ENCODE measurements at regions not wholly inside any gene's neighbourhood (a gene's known extent, or its start where the extent isn't known, plus 50 kb on each side); places are given as distances from the start of the nearest gene placed in this dataset.
"Not testable (repeated sequence)": the region's sequence is repeated elsewhere in the genome, so short reads cannot be mapped to it uniquely, and the experiment has no call there.

- DNase-seq: no peak
These were observed 161.1 kb downstream of the PHF8 start for GRCh38 chrX:53883196-53883595.

GRCh38 chrX:53882331-53882730 is 161.9 kb downstream of the PHF8 start:
- peak; percentile 25 for DNase-seq

- DNase-seq: not testable (repeated sequence)
These were observed 163.5 kb downstream of the PHF8 start for GRCh38 chrX:53880786-53881185.

GRCh38 chrX:53859890-53860289 is 173.4 kb upstream of the HUWE1 start:
- DNase-seq: no peak

GRCh38 chrX:53831662-53832635 is 145.4 kb upstream of the HUWE1 start:
- DNase-seq: peak; percentile 5

GRCh38 chrX:53824686-53825085 is 138.2 kb upstream of the HUWE1 start:
- DNase-seq: no peak

- not testable (repeated sequence) for DNase-seq
These were observed 131.6 kb upstream of the HUWE1 start for GRCh38 chrX:53818115-53818514.

GRCh38 chrX:53817548-53817947 is 131.0 kb upstream of the HUWE1 start:
- DNase-seq: no peak

- DNase-seq: no peak
These were observed 127.3 kb upstream of the HUWE1 start for GRCh38 chrX:53813670-53814440.

GRCh38 chrX:53798281-53798680 is 111.8 kb upstream of the HUWE1 start:
- no peak for DNase-seq

GRCh38 chrX:53795576-53795975 is 109.1 kb upstream of the HUWE1 start:
- DNase-seq: no peak

GRCh38 chrX:53794181-53794580 is 107.7 kb upstream of the HUWE1 start:
- DNase-seq: no peak

- no peak for DNase-seq
These were observed 82.3 kb upstream of the HUWE1 start for GRCh38 chrX:53768865-53769264.

GRCh38 chrX:53768451-53768850 is 81.9 kb upstream of the HUWE1 start:
- no peak for DNase-seq

- DNase-seq: no peak
These were observed 81.0 kb upstream of the HUWE1 start for GRCh38 chrX:53767544-53767943.

GRCh38 chrX:53757181-53757580 is 70.7 kb upstream of the HUWE1 start:
- not testable (repeated sequence) for DNase-seq

GRCh38 chrX:53746718-53747117 is 60.2 kb upstream of the HUWE1 start:
- DNase-seq: no peak

- DNase-seq: no peak
These were observed 56.7 kb upstream of the HUWE1 start for GRCh38 chrX:53743244-53743643.

GRCh38 chrX:53738370-53738906 is 51.9 kb upstream of the HUWE1 start:
- no peak for DNase-seq

All from fibroblast of skin of back (primary cell).